Large intestine (tissue), 3 donors: ENCODE measurements at regions not wholly inside any gene's neighbourhood (a gene's known extent, or its start where the extent isn't known, plus 50 kb on each side); places are given as distances from the start of the nearest gene placed in this dataset.

Source experiments
- DNase-seq, 2 donors: peaks; one replicate each; pipeline versions ENCODE4 v3.0.0 to v3.0.0-alpha.2; 2013
- H3K27ac ChIP-seq: one replicate; pipeline ENCODE4 v1.5.1; 2013; ENCODE audit warnings: low read length
- H3K27me3 ChIP-seq: 2 replicates; pipeline ENCODE4 v1.6.1; 2013; ENCODE audit warnings: low read length; ENCODE audit not compliant: control insufficient read depth, insufficient read depth
- H3K36me3 ChIP-seq: 2 replicates; pipeline ENCODE4 v1.6.1; 2013; ENCODE audit warnings: low read length; ENCODE audit not compliant: control insufficient read depth, insufficient read depth
- H3K4me1 ChIP-seq: one replicate; pipeline ENCODE4 v1.6.1; 2013; ENCODE audit warnings: low read length; ENCODE audit not compliant: control insufficient read depth, insufficient read depth
- H3K4me3 ChIP-seq: one replicate; pipeline ENCODE4 v1.5.1; 2013; ENCODE audit warnings: low read length
- H3K9me3 ChIP-seq: one replicate; pipeline ENCODE4 v1.6.1; 2013; ENCODE audit warnings: mild to moderate bottlenecking, low read depth, low read length, moderate library complexity; ENCODE audit not compliant: control insufficient read depth
- WGBS: methylation state at CpG from one replicate; pipeline ENCODE4 v1.1.5; 2013; ENCODE audit warnings: low lambda C conversion rate; ENCODE audit not compliant: insufficient coverage; 5-methylcytosine and 5-hydroxymethylcytosine counted together

DNA sequence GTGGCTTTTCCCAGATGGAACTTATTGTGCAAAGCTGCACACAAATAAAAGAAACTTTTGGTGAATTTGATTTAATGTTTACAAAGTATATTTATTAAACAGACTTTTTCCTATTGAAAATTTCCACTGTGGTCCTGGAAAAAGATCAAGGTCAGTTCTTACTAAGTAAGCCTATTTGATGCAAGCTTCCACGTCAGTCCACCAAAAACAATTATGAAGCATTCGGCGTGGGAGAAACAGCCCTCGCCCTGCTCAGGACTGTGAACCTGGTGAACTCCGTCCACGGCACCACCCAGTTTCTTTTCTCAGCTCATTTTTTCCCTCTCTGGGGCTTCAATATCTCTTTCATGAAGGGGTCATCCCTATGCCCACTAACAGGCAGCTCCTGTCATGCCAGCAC lies 149.8 kb downstream of the EFNB2 start:
- no peaks in the 10 kb centered on the region for H3K9me3 ChIP-seq
- no peak overlapping the region for H3K4me3 ChIP-seq
- DNase-seq = no peak
- no CpG with 5 or more reads among the region's 6 CpGs for WGBS
- no peaks in the 10 kb centered on the region for H3K27me3 ChIP-seq
- H3K4me1 ChIP-seq = peaks cover 20% of the 10 kb centered on the region
- no peak overlapping the region for H3K27ac ChIP-seq
- H3K36me3 ChIP-seq = no peaks in the 10 kb centered on the region

DNA sequence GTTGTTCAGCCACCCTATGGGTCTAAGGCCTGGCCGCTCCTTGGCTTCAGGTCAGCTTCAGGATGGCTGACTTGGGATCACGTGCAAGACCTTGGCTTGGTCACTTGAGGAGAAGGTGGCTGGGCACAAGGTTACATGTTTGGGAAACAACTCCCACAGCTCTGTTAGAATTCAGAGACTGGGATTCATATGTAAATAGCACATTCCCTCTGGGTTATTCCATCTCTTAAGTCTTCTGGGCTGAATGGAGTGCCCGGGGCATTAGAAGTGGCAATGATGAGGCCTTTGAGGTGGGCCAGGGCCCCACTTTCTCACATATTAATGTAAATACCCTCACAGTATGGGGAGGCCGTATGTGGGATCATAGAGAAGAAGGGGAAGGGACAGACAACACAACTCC lies 150.9 kb downstream of the EFNB2 start:
- Histone ChIP-seq H3K27ac (no peak overlapping the region), H3K9me3 (no peaks in the 10 kb centered on the region), H3K4me1 (peaks cover 18% of the 10 kb centered on the region), H3K4me3 (no peak overlapping the region), H3K27me3 (no peaks in the 10 kb centered on the region), H3K36me3 (no peaks in the 10 kb centered on the region)
- DNase-seq = no peak
- no CpG with 5 or more reads among the region's 4 CpGs for WGBS

DNA sequence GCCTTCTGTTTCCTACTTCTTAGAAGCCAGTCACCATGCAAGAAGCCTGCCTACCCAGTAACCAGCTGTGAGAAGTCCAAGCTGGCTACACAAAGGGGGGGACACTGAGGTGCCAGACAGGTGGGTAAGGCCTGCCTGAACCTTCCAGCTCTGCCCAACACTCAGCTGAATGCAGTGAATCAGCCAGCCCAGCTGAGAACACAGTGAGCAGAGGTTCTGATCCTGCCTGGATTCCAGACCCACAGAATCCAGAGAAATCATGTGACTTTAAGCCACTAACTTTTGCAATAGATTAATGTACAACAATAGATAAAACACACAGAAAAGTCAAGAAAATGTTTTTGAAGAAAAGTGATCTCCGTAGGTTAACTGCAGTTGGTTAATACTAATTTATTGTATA lies 151.7 kb downstream of the EFNB2 start:
- H3K4me3 ChIP-seq = no peak overlapping the region
- H3K9me3 ChIP-seq = no peaks in the 10 kb centered on the region
- peaks cover 18% of the 10 kb centered on the region for H3K4me1 ChIP-seq
- no peak overlapping the region for H3K27ac ChIP-seq
- H3K36me3 ChIP-seq = no peaks in the 10 kb centered on the region
- 50% methylated on average over 1 of the region's 1 CpG for WGBS
- H3K27me3 ChIP-seq = no peaks in the 10 kb centered on the region
- DNase-seq = no peak

DNA sequence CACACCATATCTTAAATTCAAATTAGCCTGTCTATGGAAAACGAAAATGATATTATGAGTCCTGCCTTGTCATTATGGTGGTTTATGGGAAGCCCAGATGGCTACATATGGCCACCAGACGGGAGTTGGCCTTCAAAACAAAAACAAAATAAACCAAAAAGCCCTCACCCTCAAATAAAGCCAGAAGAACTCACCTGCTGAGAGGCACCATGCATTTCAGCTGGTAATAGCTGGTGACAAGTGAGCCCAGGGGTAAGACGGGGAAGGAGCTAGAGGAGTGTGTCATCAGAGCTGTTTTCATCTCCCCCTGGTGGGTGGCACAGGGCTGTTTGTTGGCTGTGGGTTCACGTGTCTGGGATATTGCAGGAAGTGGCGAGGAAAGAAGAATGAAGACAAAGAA lies 152.9 kb downstream of the EFNB2 start:
- Histone ChIP-seq H3K27ac (no peak overlapping the region), H3K4me1 (peaks cover 18% of the 10 kb centered on the region), H3K4me3 (no peak overlapping the region), H3K36me3 (no peaks in the 10 kb centered on the region), H3K27me3 (no peaks in the 10 kb centered on the region), H3K9me3 (no peaks in the 10 kb centered on the region)
- DNase-seq = no peak
- WGBS = no CpG with 5 or more reads among the region's 5 CpGs

DNA sequence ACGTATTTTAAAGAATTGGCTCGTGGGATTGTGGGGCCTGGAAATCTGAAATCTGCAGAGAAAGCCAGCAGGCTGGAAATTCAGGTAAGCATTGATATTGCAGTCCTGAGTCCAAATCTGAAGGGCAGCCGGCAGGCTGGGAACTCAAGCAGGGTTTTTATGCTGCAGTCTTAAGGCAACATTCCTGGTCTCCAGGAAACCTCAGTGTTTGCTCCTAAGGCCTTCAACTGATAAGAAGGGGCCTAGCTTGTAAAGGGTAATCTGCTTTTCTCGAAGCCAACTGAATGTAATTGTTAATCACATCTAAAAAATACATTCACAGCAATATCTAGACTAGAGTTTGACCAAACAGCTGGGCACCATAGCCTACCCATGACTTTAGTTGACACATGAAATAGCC lies 154.4 kb downstream of the EFNB2 start:
- no peaks in the 10 kb centered on the region for H3K27me3 ChIP-seq
- peak overlapping the region; percentile 36 for H3K27ac ChIP-seq
- H3K36me3 ChIP-seq = no peaks in the 10 kb centered on the region
- no peaks in the 10 kb centered on the region for H3K9me3 ChIP-seq
- DNase-seq = peak; percentile 86 to 90
- no CpG with 5 or more reads among the region's 4 CpGs for WGBS
- no peak overlapping the region for H3K4me3 ChIP-seq
- H3K4me1 ChIP-seq = peaks cover 20% of the 10 kb centered on the region

DNA sequence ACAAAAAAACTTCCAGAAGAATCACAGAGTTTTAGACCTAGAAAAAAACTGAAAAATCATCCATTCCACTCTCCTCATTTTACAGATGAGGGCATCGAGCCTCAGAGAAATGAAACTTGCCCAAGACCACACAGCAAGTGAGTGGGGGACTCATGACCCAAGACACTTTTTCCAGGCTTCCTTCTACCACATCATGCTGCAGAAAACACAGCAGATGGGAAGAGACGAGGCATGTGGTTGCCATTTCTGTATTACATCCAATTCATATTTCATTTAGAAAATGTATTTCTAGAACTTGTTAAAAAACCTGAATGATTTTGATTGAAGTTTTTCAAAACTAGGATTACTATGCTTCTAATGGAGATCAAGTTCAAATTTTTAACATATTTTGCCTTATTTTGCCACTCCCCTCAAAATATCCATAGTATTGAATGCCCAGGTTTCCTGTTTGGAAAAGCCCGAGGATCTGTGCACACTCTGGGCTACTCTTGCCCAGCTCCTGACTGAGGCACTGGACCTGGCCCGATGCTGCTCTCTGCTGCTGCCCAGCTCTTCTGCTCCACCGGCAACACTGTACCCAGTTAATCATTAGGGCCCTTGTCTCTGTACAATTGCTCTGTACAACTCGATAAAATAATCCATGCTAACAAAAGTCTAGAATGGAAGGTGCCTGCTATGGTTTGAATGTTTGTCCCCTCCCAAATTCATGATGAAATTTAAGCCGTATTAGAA lies 157.4 kb downstream of the EFNB2 start:
- Histone ChIP-seq H3K36me3 (no peaks in the 10 kb centered on the region), H3K27ac (no peak overlapping the region), H3K4me3 (no peak overlapping the region), H3K4me1 (peaks cover 20% of the 10 kb centered on the region), H3K9me3 (no peaks in the 10 kb centered on the region), H3K27me3 (no peaks in the 10 kb centered on the region)
- 100% methylated on average over 1 of the region's 7 CpGs for WGBS
- no peak for DNase-seq

DNA sequence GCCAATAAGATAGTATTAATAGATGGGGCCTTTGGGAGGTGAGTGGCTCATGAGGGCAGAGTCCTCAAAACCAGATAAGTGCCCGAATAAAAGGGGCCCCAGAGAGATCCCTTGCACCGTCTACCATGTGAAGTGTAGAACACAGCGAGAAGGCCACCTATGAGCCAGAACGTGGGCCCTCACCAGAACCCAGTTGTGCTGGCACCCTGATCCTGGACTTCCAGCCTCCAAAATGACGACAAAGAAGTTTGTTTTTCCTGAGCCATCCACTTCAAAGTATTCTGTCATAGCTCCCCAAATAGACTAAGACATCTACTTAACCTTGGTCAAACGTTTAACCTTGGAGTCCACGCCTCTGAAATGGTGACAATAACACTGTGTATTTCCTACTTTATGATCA lies 158.1 kb downstream of the EFNB2 start:
- Histone ChIP-seq H3K27me3 (no peaks in the 10 kb centered on the region), H3K4me3 (no peak overlapping the region), H3K27ac (no peak overlapping the region), H3K9me3 (no peaks in the 10 kb centered on the region), H3K36me3 (no peaks in the 10 kb centered on the region), H3K4me1 (peaks cover 19% of the 10 kb centered on the region)
- DNase-seq = no peak
- no CpG with 5 or more reads among the region's 7 CpGs for WGBS

DNA sequence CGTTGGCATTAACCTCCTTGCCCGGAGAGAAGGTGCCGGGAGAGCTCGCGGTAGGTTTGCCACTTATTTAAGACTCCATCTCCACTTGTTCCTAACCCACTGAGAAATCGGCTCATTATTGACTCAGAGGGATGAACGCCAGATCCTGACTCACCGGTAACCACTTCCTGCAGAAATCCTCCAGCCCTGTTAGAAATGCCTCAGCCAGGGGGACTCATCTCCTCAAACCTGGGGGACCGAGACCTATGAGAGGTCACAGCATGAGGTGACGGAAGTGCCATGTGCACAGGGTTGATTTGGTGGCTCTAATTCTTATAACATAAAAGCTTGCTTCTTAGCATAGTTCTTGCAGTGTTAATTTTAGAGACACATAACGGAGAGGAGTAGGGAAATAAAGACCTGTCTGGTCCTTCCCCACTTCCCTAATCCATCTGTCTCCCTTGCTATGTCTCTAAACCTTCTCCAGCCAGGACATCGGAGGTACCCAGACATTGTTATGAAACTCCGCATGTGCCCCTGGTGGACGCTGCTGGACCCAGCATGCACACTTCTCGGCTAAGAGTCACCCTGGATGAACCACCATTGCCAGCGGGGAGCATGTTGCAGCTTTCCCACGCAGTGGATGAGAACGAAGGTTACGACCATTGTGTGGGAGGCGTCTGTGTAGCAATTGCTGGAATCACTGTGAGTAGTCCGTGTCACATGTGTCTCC lies 158.9 kb downstream of the EFNB2 start:
- WGBS = 100% methylated on average over 1 of the region's 21 CpGs
- DNase-seq = no peak

DNA sequence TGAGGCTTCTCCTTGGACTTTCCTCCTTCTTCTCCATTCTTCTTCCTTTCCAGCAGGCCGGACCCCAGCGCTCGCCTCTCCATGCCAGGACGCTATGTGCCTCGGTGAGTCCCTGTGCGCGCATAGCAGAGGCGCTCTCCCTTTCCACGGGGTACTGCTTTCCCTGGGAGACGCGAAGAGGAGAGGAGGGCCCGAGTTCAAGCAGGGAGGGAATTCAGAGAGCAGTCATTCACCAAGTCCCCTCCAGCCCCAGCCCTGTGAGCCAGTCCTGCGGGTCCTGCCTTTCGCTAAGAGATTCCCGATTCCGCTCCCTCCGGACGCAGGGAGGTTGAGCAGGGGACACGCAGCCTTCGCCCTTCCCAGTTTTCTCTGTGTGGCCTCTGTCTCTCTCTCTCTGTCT lies 160.4 kb downstream of the EFNB2 start:
- Histone ChIP-seq H3K27ac (no peak overlapping the region), H3K27me3 (no peaks in the 10 kb centered on the region), H3K36me3 (no peaks in the 10 kb centered on the region), H3K9me3 (no peaks in the 10 kb centered on the region), H3K4me1 (peaks cover 2% of the 10 kb centered on the region), H3K4me3 (no peak overlapping the region)
- no CpG with 5 or more reads among the region's 20 CpGs for WGBS
- DNase-seq = no peak

More for the DNA sequence above, 158.9 kb downstream of the EFNB2 start:
- no peaks in the 10 kb centered on the region for H3K9me3 ChIP-seq
- no peak overlapping the region for H3K27ac ChIP-seq
- H3K4me1 ChIP-seq = peaks cover 12% of the 10 kb centered on the region
- no peak overlapping the region for H3K4me3 ChIP-seq
- H3K36me3 ChIP-seq = no peaks in the 10 kb centered on the region
- no peaks in the 10 kb centered on the region for H3K27me3 ChIP-seq

DNA sequence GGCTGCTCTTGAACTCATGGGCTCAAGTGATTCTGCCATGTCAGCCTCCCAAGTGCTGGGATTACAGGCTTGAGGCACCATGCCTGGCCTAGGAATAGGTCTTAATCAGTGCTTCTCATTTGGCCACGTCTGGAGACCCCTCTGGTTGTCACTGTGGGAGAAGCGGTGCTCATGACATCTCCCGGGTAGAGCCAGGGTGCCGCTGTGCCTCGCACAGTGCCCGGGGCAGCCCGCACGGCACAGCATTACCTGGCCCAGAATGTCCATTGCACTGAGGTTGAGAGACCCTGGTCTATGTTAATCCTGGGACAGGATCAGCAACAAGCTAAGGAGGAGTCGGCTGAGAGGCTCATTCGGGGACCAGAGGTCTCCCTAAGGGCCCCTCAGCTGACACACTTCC lies 160.8 kb downstream of the EFNB2 start:
- Histone ChIP-seq H3K27ac (no peak overlapping the region), H3K9me3 (no peaks in the 10 kb centered on the region), H3K4me1 (peaks cover 2% of the 10 kb centered on the region), H3K27me3 (no peaks in the 10 kb centered on the region), H3K4me3 (no peak overlapping the region), H3K36me3 (no peaks in the 10 kb centered on the region)
- no peak for DNase-seq
- no CpG with 5 or more reads among the region's 10 CpGs for WGBS
